Astrocyte (in vitro differentiated cells and primary cell): ENCODE measurements at regions not wholly inside any gene's neighbourhood (a gene's known extent, or its start where the extent isn't known, plus 50 kb on each side); places are given as distances from the start of the nearest gene placed in this dataset.
"Not testable (repeated sequence)": the region's sequence is repeated elsewhere in the genome, so short reads cannot be mapped to it uniquely, and the experiment has no call there.

Experiments used
- CTCF ChIP-seq: IDR thresholded peaks from 2 replicates; pipeline ENCODE4 v1.5.1; 2011; ENCODE audit warnings: low read depth, mild to moderate bottlenecking, inconsistent platforms, low read length, moderate library complexity; ENCODE audit not compliant: insufficient read depth
- EZH2 ChIP-seq: IDR thresholded peaks from 2 replicates; pipeline ENCODE4 v1.6.1; 2012; ENCODE audit warnings: mild to moderate bottlenecking, low read length, inconsistent platforms; ENCODE audit not compliant: insufficient read depth

DNA sequence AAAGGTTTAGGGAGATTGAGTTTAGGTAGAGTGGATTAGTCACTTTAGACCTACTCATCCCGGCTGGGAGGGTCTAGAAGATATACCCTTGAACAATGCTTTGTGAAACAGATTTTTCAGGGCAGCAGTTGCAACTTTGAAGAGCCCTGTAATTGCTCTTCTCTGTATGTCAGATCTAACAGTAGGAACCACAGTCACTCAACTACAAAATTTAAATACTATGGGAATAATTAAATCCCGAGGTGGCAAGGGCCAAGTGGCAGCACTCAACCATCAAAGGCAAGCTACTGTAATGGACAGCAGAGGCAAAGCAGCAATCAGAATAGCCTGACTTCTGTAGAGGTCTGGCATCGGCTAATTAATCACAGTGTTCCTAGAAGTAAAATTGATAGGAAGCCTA is 97.5 kb downstream of the HOXA1 start:
- not testable (repeated sequence) for TF ChIP-seq CTCF, EZH2
